Kidney (tissue), 13 donors: ENCODE measurements at regions not wholly inside any gene's neighbourhood (a gene's known extent, or its start where the extent isn't known, plus 50 kb on each side); places are given as distances from the start of the nearest gene placed in this dataset.
A peak's percentile ranks its signal among the peaks of the same experiment; 100 is the strongest.

Experiments
- DNase-seq, 5 donors: peaks; one replicate each; pipeline ENCODE4 v3.0.0-alpha.2; 2013 to 2020
- FAIRE-seq: peaks from 2 replicates; lab custom pipeline; 2012; peaks lifted over from hg19 to GRCh38; lab: Jason Lieb, UNC
- H3K27ac ChIP-seq, 2 donors: one replicate each; pipeline ENCODE4 v1.7.0; 2013; ENCODE audit warnings: low read depth in 2 of 2, low read length in 2 of 2, inconsistent platforms in 1 of 2
- H3K27me3 ChIP-seq: one replicate; pipeline ENCODE4 v1.7.1; 2013; ENCODE audit warnings: low read length, inconsistent platforms; ENCODE audit not compliant: control insufficient read depth, insufficient read depth
- H3K36me3 ChIP-seq, 3 donors: one replicate each; pipeline versions ENCODE4 v1.7.0 to v1.7.1; 2013; ENCODE audit warnings: low read length in 3 of 3, control low read depth in 1 of 3, inconsistent platforms in 1 of 3; ENCODE audit not compliant: insufficient read depth in 3 of 3, control insufficient read depth in 2 of 3
- H3K4me1 ChIP-seq, 3 donors: one replicate each; pipeline versions ENCODE4 v1.7.0 to v1.7.1; 2013; ENCODE audit warnings: low read length in 3 of 3, inconsistent platforms in 1 of 3, low read depth in 1 of 3; ENCODE audit not compliant: control insufficient read depth in 2 of 3, insufficient read depth in 2 of 3
- H3K4me3 ChIP-seq, 3 donors: one replicate each; pipeline versions ENCODE4 v1.7.0 to v1.8.1; 2013; ENCODE audit warnings: low read length in 3 of 3, control low read depth in 1 of 3, inconsistent platforms in 1 of 3
- H3K9ac ChIP-seq, 3 donors: one replicate each; pipeline versions ENCODE4 v1.7.0 to v1.7.1; 2013; ENCODE audit warnings: low read length in 3 of 3, control low read depth in 1 of 3, inconsistent platforms in 1 of 3
- H3K9me3 ChIP-seq, 3 donors: one replicate each; pipeline versions ENCODE4 v1.7.0 to v1.7.1; 2013; ENCODE audit warnings: low read length in 3 of 3, control low read depth in 1 of 3, inconsistent platforms in 1 of 3; ENCODE audit not compliant: control insufficient read depth in 2 of 3, insufficient read depth in 1 of 3
- CTCF ChIP-seq: IDR thresholded peaks from 3 replicates; pipeline ENCODE4 v1.5.1; 2012; ENCODE audit warnings: mild to moderate bottlenecking, moderate library complexity, borderline replicate concordance; ENCODE audit not compliant: insufficient read depth; ENCODE audit errors: extremely low read depth
- intact Hi-C: fragments of 100-400 bp; cut with DNase I; formaldehyde crosslinking; loops from one replicate; pipeline ENCODE4 v1.11.1; 2022
- donor health status: control.
- donor health status: control.
- donor health status: control.
- donor health status: control.
- donor health status: control.
- donor health status: DM: yes; HTN: yes; CAD: no.
- donor health status: Normal renal cell carcinoma (clear cell type).

- no peak overlapping the region for H3K9ac ChIP-seq
- DNase-seq = peak in 1 of 5 donors; percentile 21
- intact Hi-C loops = no loop called here
- H3K4me1 ChIP-seq = peaks cover 0 to 5% (median 0%) of the 10 kb centered on the region in 3 donors
- TF ChIP-seq CTCF = no peak
- FAIRE-seq = no peak
- H3K36me3 ChIP-seq = no peaks in the 10 kb centered on the region
- no peak overlapping the region for H3K27ac ChIP-seq
- no peaks in the 10 kb centered on the region for H3K27me3 ChIP-seq
- H3K9me3 ChIP-seq = no peaks in the 10 kb centered on the region
- H3K4me3 ChIP-seq = no peak overlapping the region
These were observed 201.9 kb upstream of the NT5C1B start for GRCh38 chr2:18791172-18791797.

- no peak overlapping the region for H3K9ac ChIP-seq
- no peaks in the 10 kb centered on the region for H3K9me3 ChIP-seq
- intact Hi-C loops = no loop called here
- H3K27ac ChIP-seq = no peak overlapping the region
- FAIRE-seq = no peak
- no peaks in the 10 kb centered on the region for H3K36me3 ChIP-seq
- H3K27me3 ChIP-seq = no peaks in the 10 kb centered on the region
- DNase-seq = no peak
- no peak overlapping the region for H3K4me3 ChIP-seq
- peaks cover 0 to 5% (median 0%) of the 10 kb centered on the region in 3 donors for H3K4me1 ChIP-seq
- TF ChIP-seq CTCF = no peak
These were observed 201.3 kb upstream of the NT5C1B start for GRCh38 chr2:18790509-18791171.

GRCh38 chr2:18788592-18788991 is 199.2 kb upstream of the NT5C1B start:
- H3K9me3 ChIP-seq = no peaks in the 10 kb centered on the region
- H3K27me3 ChIP-seq = no peaks in the 10 kb centered on the region
- H3K9ac ChIP-seq = no peak overlapping the region
- no peaks in the 10 kb centered on the region for H3K36me3 ChIP-seq
- H3K4me3 ChIP-seq = no peak overlapping the region
- no peak overlapping the region for H3K27ac ChIP-seq
- DNase-seq = peak; percentile 40 to 84 (median 47)
- H3K4me1 ChIP-seq = peaks cover 0 to 5% (median 0%) of the 10 kb centered on the region in 3 donors
- no peak for FAIRE-seq
- no peak for TF ChIP-seq CTCF
- intact Hi-C loops = no loop called here
